ENCODE measurements at regions not wholly inside any gene's neighbourhood (a gene's known extent, or its start where the extent isn't known, plus 50 kb on each side); places are given as distances from the start of the nearest gene placed in this dataset.

DNA sequence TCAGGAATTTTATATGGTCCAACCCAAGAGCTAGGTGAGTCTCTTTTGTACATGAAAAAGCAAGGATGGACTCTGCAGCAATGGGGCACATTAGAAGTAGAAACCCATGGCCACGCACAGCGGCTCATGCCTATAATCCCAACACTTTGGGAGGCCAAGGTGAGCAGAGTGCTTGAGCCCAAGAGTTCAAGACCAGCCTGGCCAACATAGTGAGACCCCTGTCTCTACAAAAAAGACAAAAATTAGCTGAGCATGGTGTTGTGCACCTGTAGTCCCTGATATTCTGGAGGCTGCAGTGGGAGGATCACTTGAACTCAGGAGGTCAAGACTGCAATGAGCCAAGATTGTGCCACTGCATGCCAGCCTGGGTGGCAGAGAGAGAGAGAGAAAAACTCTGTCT, 128.7 kb upstream of the PLEKHA5 start:
- no peak for DNase-seq (ENCODE audit: low spot score in 2 of 2)
- Histone ChIP-seq H3K4me3 (no peak overlapping the region), H3K27ac (no peak overlapping the region), H3K9me3 (no peaks in the 10 kb centered on the region), H3K4me1 (no peaks in the 10 kb centered on the region), H3K27me3 (no peaks in the 10 kb centered on the region), H3K36me3 (no peaks in the 10 kb centered on the region)
- intact Hi-C loops (cut with DNase I; ENCODE audit: low total_unique reads), result no loop called here
- TF ChIP-seq POLR2A (IDR thresholded peaks at IDR 0.05), result no peak
- no peak for TF ChIP-seq POLR2AphosphoS5 (IDR thresholded peaks at IDR 0.05)
- TF ChIP-seq, protein P1, sequence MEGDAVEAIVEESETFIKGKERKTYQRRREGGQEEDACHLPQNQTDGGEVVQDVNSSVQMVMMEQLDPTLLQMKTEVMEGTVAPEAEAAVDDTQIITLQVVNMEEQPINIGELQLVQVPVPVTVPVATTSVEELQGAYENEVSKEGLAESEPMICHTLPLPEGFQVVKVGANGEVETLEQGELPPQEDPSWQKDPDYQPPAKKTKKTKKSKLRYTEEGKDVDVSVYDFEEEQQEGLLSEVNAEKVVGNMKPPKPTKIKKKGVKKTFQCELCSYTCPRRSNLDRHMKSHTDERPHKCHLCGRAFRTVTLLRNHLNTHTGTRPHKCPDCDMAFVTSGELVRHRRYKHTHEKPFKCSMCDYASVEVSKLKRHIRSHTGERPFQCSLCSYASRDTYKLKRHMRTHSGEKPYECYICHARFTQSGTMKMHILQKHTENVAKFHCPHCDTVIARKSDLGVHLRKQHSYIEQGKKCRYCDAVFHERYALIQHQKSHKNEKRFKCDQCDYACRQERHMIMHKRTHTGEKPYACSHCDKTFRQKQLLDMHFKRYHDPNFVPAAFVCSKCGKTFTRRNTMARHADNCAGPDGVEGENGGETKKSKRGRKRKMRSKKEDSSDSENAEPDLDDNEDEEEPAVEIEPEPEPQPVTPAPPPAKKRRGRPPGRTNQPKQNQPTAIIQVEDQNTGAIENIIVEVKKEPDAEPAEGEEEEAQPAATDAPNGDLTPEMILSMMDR (IDR thresholded peaks at IDR 0.05), result no peak

DNA sequence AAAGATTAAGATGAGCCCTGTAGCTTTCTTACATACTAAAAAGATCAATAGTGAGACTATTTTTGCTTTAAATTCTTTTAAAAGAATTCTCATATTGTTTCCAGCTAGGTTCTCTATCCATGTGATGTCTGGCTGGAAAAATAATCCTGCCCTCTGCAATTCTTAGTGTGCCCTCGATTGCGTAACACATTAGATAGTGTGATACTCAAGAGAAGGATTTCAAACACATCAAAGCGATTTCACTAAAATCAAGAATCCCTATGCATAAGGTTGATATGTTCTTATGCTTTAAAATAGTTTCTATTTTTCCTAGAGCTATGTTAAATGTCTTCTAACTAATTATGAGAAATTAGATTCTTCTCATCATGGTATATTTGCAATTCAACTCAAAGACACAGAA, 127.3 kb upstream of the PLEKHA5 start:
- intact Hi-C loops (cut with DNase I; ENCODE audit: low total_unique reads), result no loop called here
- TF ChIP-seq, protein P1 (IDR thresholded peaks at IDR 0.05), result no peak
- TF ChIP-seq POLR2AphosphoS5 (IDR thresholded peaks at IDR 0.05), result no peak
- TF ChIP-seq POLR2A (IDR thresholded peaks at IDR 0.05), result no peak
- H3K36me3 ChIP-seq, result no peaks in the 10 kb centered on the region

DNA sequence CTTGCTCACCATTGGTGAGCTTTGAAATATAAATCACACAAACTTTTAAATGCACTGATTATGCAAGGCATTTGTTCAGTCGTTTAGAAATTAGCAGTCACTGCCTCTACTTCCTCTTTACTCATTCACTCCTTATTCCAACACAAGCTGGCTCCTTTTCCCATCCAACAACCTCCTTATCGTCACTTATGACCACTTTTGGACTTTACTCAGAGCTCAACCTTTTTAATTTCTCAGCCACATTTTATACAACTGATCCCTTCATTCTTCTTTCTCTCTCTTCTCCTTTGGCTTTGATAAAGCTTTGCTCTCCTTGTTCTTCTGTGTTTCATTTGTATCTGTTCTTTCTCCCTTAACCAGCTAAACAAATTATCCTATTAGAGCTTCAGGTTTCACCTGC, 126.4 kb upstream of the PLEKHA5 start:
- no peak overlapping the region for H3K27ac ChIP-seq
- H3K4me3 ChIP-seq, result no peak overlapping the region
- no peaks in the 10 kb centered on the region for H3K4me1 ChIP-seq
- H3K36me3 ChIP-seq, result no peaks in the 10 kb centered on the region
- TF ChIP-seq POLR2AphosphoS5 (IDR thresholded peaks at IDR 0.05) (no peak), POLR2A (IDR thresholded peaks at IDR 0.05) (no peak)
- TF ChIP-seq, protein P1 (IDR thresholded peaks at IDR 0.05), result no peak
- DNase-seq (ENCODE audit: low spot score in 2 of 2), result no peak
- intact Hi-C loops (cut with DNase I; ENCODE audit: low total_unique reads), result no loop called here
- H3K9me3 ChIP-seq, result no peaks in the 10 kb centered on the region
- no peaks in the 10 kb centered on the region for H3K27me3 ChIP-seq

More for the DNA sequence above, 127.3 kb upstream of the PLEKHA5 start:
- Histone ChIP-seq H3K27ac (no peak overlapping the region), H3K4me3 (no peak overlapping the region), H3K27me3 (no peaks in the 10 kb centered on the region), H3K4me1 (no peaks in the 10 kb centered on the region), H3K9me3 (no peaks in the 10 kb centered on the region)
- no peak for DNase-seq (ENCODE audit: low spot score in 2 of 2)

DNA sequence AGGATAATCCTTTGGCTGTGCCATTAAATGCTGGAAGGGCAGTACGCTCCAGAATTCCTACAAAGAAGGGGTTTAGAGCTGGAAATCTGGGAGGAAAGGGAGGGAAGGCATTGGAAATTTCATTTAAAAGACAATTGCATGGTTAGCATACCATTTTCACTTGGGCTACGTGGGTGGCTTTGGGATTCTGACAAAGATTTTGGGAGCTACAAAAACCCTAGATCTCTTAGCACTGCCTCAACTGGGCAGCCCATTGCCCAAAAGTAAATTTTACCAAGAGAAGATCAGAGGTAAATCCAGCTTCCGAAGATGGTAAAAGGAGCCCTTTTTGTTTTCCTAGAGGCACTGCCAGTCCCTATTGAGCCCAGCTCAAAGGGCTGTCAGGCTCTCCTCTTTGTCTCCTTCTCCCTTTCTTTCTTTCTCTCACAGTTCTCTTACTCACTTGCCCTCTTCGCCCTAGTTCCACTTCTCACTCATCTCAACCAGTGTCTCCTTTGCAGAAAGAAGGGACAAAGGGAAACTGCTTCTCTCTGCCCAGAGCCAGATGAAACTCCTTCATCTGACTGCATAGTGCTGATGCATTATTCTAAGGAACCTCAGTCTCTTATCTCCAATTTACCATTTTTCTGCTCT, 125.4 kb upstream of the PLEKHA5 start:
- no peak for DNase-seq (ENCODE audit: low spot score in 2 of 2)
- Histone ChIP-seq H3K36me3 (no peaks in the 10 kb centered on the region), H3K4me1 (no peaks in the 10 kb centered on the region), H3K4me3 (no peak overlapping the region), H3K9me3 (no peaks in the 10 kb centered on the region), H3K27me3 (no peaks in the 10 kb centered on the region), H3K27ac (no peak overlapping the region)
- intact Hi-C loops (cut with DNase I; ENCODE audit: low total_unique reads), result no loop called here
- TF ChIP-seq POLR2AphosphoS5 (IDR thresholded peaks at IDR 0.05) (no peak), POLR2A (IDR thresholded peaks at IDR 0.05) (no peak)
- TF ChIP-seq, protein P1 (IDR thresholded peaks at IDR 0.05), result no peak

DNA sequence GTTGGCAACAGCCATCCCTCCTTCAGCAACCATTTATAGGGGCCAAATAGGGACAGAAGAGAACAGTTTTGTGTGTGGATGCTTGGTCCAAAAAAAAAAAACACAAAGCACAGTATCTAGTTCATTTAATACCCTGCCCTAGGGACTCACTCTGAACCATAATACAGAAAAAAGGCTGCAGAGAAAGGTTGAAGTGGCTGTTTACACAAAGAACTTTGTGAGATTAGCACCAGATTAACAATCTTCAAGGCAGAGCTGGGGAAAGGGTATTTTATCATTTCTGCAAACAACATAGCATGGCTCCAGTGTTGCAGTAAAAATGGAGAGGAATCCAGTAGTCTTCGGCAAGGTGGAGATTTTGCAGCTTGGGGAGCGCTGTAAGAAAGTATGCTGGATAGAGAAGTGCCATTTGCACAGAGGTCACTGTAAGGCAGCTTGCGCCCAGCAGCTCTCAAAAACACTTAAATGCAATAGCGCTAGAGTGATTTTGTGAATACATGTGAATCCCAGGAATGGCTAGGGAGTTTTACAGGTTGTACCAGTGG, 124.2 kb upstream of the PLEKHA5 start:
- no peak overlapping the region for H3K4me3 ChIP-seq
- TF ChIP-seq POLR2AphosphoS5 (IDR thresholded peaks at IDR 0.05), result no peak
- H3K36me3 ChIP-seq, result no peaks in the 10 kb centered on the region
- no peaks in the 10 kb centered on the region for H3K27me3 ChIP-seq
- intact Hi-C loops (cut with DNase I; ENCODE audit: low total_unique reads), result no loop called here
- no peaks in the 10 kb centered on the region for H3K4me1 ChIP-seq
- H3K9me3 ChIP-seq, result no peaks in the 10 kb centered on the region
- H3K27ac ChIP-seq, result no peak overlapping the region
- DNase-seq (ENCODE audit: low spot score in 2 of 2), result no peak
